Fibroblast of lung (primary cell): ENCODE measurements at regions not wholly inside any gene's neighbourhood (a gene's known extent, or its start where the extent isn't known, plus 50 kb on each side); places are given as distances from the start of the nearest gene placed in this dataset.

ENCODE experiments used
- CTCF ChIP-seq, 2 donors: IDR thresholded peaks in 1 of 2; conservative IDR thresholded peaks in 1 of 2; 1 replicate in 1 of 2; 2 replicates in 1 of 2; pipeline ENCODE4 v1.5.1; 2011 to 2012; ENCODE audit warnings: low read length in 2 of 2, control low read depth in 1 of 2, inconsistent platforms in 1 of 2, low read depth in 1 of 2, mild to moderate bottlenecking in 1 of 2
- EZH2 ChIP-seq: IDR thresholded peaks from 2 replicates; pipeline ENCODE4 v1.5.1; 2012; ENCODE audit warnings: low read length, control low read depth, mild to moderate bottlenecking; ENCODE audit errors: missing control alignments

- TF ChIP-seq CTCF (conservative IDR thresholded peaks at IDR 0.05 in 1 of 2, IDR thresholded peaks at IDR 0.05 in 1 of 2; ENCODE audit: low read depth in 1 of 2, low read length in 2 of 2), result no peak
- no peak for TF ChIP-seq EZH2
Measured at GRCh38 chr13:30565658-30566057, 52.1 kb upstream of the USPL1 start.
